ENCODE measurements at regions not wholly inside any gene's neighbourhood (a gene's known extent, or its start where the extent isn't known, plus 50 kb on each side); places are given as distances from the start of the nearest gene placed in this dataset.

- H3K4me1 ChIP-seq, result no peaks in the 10 kb centered on the region
- H3K9me3 ChIP-seq, result no peaks in the 10 kb centered on the region
- Mint-ChIP-seq H3K4me1 (ENCODE audit: low read depth, unreplicated experiment) (no peaks in the 10 kb centered on the region), H3K27ac (ENCODE audit: unreplicated experiment) (no peak overlapping the region), H3K4me3 (ENCODE audit: unreplicated experiment) (no peak overlapping the region), H3K27me3 (ENCODE audit: insufficient read depth, unreplicated experiment) (no peaks in the 10 kb centered on the region), H3K9me3 (ENCODE audit: unreplicated experiment) (no peaks in the 10 kb centered on the region), H3K36me3 (ENCODE audit: insufficient read depth, unreplicated experiment) (no peaks in the 10 kb centered on the region)
- DNase-seq, result no peak
- no peaks in the 10 kb centered on the region for H3K27me3 ChIP-seq (replicated peaks; ENCODE audit: control insufficient read depth, insufficient read depth, low read length)
- BruUV-seq (replicated peaks), result no TSS peak
- TF ChIP-seq CTCF (IDR thresholded peaks at IDR 0.05; ENCODE audit: insufficient read depth in 1 of 2, low read depth in 1 of 2, low read length in 1 of 2, severe bottlenecking in 1 of 2, unreplicated experiment in 1 of 2), result no peak
- H3K4me3 ChIP-seq (ENCODE audit: low read depth, low read length), result no peak overlapping the region
- intact Hi-C loops (cut with micrococcal nuclease; ENCODE audit: unreplicated experiment), result no loop called here
- ChIA-PET CTCF (no interaction called here), POLR2A (no interaction called here)
- H3K36me3 ChIP-seq (ENCODE audit: control insufficient read depth, insufficient read depth, low read length), result no peaks in the 10 kb centered on the region
Observed at GRCh38 chr4:171266671-171267070, 546.5 kb upstream of the GALNTL6 start.

- Histone ChIP-seq H3K4me3 (ENCODE audit: low read depth, low read length) (no peak overlapping the region), H3K9me3 (no peaks in the 10 kb centered on the region), H3K27me3 (replicated peaks; ENCODE audit: control insufficient read depth, insufficient read depth, low read length) (no peaks in the 10 kb centered on the region), H3K36me3 (ENCODE audit: control insufficient read depth, insufficient read depth, low read length) (no peaks in the 10 kb centered on the region), H3K4me1 (no peaks in the 10 kb centered on the region)
- Mint-ChIP-seq H3K4me1 (ENCODE audit: low read depth, unreplicated experiment) (no peaks in the 10 kb centered on the region), H3K27me3 (ENCODE audit: insufficient read depth, unreplicated experiment) (no peaks in the 10 kb centered on the region), H3K36me3 (ENCODE audit: insufficient read depth, unreplicated experiment) (no peaks in the 10 kb centered on the region), H3K9me3 (ENCODE audit: unreplicated experiment) (no peaks in the 10 kb centered on the region), H3K27ac (ENCODE audit: unreplicated experiment) (no peak overlapping the region), H3K4me3 (ENCODE audit: unreplicated experiment) (no peak overlapping the region)
- BruUV-seq (replicated peaks), result no TSS peak
- CTCF ChIA-PET, result no interaction called here
- intact Hi-C loops (cut with micrococcal nuclease; ENCODE audit: unreplicated experiment), result no loop called here
- DNase-seq, result no peak
- POLR2A ChIA-PET, result no interaction called here
- no peak for TF ChIP-seq CTCF (IDR thresholded peaks at IDR 0.05; ENCODE audit: insufficient read depth in 1 of 2, low read depth in 1 of 2, low read length in 1 of 2, severe bottlenecking in 1 of 2, unreplicated experiment in 1 of 2)
Observed at GRCh38 chr4:171265190-171265818, 547.9 kb upstream of the GALNTL6 start.

GRCh38 chr4:171256223-171256622 is 557.0 kb upstream of the GALNTL6 start:
- intact Hi-C loops (cut with micrococcal nuclease; ENCODE audit: unreplicated experiment), result no loop called here
- Mint-ChIP-seq H3K27me3 (ENCODE audit: insufficient read depth, unreplicated experiment) (no peaks in the 10 kb centered on the region), H3K4me1 (ENCODE audit: low read depth, unreplicated experiment) (no peaks in the 10 kb centered on the region), H3K9me3 (ENCODE audit: unreplicated experiment) (no peaks in the 10 kb centered on the region), H3K27ac (ENCODE audit: unreplicated experiment) (no peak overlapping the region), H3K4me3 (ENCODE audit: unreplicated experiment) (no peak overlapping the region), H3K36me3 (ENCODE audit: insufficient read depth, unreplicated experiment) (no peaks in the 10 kb centered on the region)
- no peaks in the 10 kb centered on the region for H3K36me3 ChIP-seq (ENCODE audit: control insufficient read depth, insufficient read depth, low read length)
- no peaks in the 10 kb centered on the region for H3K4me1 ChIP-seq
- H3K27me3 ChIP-seq (replicated peaks; ENCODE audit: control insufficient read depth, insufficient read depth, low read length), result no peaks in the 10 kb centered on the region
- no peak for DNase-seq
- no peak overlapping the region for H3K4me3 ChIP-seq (ENCODE audit: low read depth, low read length)
- no peaks in the 10 kb centered on the region for H3K9me3 ChIP-seq
- ChIA-PET CTCF (no interaction called here), POLR2A (no interaction called here)
- TF ChIP-seq CTCF (IDR thresholded peaks at IDR 0.05; ENCODE audit: insufficient read depth in 1 of 2, low read depth in 1 of 2, low read length in 1 of 2, severe bottlenecking in 1 of 2, unreplicated experiment in 1 of 2), result no peak
- no TSS peak for BruUV-seq (replicated peaks)
